ENCODE measurements at regions not wholly inside any gene's neighbourhood (a gene's known extent, or its start where the extent isn't known, plus 50 kb on each side); places are given as distances from the start of the nearest gene placed in this dataset.
A peak's percentile ranks its signal among the peaks of the same experiment; 100 is the strongest.
"Not testable (repeated sequence)": the region's sequence is repeated elsewhere in the genome, so short reads cannot be mapped to it uniquely, and the experiment has no call there.

DNA sequence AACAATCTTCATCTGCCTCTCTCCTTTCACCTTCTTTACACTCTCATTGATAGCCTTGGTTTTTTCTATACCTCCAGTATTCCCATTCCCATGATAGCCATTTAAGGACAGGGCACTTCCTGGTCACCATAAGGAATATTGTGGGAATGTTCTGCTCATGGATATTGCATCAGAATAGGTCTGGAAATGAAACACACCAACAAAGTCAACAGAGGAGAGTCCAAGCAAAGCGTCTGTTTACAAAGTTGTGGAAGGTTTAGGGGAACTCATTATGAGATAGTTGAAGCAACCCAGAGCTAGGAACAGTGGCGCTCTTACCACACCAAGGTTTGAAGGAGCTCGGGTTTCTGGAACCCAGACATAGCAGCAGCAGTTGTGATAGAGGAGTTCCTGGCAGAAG, 150.3 kb upstream of the TNP1 start:
- no peak for DNase-seq

DNA sequence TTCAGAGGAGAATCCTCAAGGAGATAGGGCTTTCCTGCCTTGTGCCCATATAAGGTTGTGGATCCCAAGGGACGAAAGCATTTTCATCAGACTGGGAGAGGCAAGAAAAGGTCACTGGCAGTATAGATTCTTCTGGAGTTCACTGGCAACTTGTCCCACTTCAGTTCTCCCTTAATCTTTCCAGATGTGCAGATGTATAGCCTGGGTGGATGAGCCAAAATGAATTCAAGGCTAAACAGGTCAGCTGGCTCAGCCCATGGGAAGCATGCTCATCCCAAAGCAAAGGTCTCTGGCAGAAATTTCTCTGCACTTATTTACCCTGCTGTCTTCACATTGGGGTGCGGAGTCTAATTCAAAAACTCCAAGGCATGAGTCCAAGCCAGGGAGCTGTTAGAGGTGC, 148.9 kb upstream of the TNP1 start:
- DNase-seq = no peak

DNA sequence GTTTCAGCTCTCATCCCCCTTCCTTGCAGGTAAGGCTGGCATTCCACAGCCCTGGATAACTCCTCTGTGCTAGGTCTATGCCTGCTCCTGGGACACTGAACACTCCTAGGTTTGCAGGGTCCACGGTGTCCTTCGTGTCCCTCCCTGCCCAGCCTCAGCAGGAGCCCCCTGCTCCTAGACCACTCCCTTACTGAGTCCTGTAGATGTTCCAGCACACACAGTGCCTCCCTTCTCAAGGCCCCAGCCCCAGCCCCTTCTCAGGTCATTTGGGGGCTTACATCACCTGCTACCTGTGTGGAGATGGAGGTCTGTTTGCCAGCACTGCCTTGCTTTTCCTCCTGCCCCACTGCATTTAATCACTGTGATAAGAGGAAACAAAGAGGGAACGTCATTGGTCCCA, 146.4 kb upstream of the TNP1 start:
- DNase-seq = no peak

DNA sequence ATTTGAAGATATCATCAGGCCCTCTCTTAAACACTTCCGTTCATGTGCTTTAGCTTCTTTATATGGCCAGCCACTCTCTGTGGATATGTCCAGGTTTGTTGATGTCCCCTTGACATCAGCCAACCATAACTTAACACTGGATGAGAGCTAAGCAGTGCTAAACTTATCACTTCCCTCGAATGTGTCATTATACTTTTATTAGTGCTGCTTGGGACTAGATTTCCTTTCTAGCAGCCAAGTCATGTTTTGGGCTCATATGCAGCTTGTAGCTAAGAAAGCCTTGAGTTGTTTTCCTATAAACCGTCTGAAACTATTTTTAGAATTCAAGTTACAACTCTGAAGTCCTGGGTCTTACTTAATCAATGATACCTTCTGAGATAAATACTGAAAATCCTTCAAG, 144.8 kb upstream of the TNP1 start:
- no peak for DNase-seq

DNA sequence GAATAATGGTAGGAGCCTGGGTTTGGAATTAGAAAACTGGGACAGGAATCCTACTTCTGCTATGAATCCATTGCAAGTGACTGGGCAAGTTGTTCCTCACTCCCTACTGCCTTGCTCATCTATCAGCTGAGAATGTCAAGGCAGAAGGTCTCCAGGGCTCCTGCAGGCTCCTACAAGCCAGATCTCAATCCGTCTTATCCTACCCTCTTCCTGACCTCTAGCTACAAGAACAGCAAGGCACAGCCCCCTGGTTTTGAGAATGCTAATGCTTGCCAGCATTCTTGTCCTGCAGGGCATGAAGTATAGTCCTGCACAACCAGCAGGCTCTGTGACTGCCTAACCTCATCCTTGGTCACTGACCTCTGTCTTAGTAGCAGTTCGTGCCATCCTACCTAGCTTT, 141.9 kb upstream of the TNP1 start:
- DNase-seq = no peak

DNA sequence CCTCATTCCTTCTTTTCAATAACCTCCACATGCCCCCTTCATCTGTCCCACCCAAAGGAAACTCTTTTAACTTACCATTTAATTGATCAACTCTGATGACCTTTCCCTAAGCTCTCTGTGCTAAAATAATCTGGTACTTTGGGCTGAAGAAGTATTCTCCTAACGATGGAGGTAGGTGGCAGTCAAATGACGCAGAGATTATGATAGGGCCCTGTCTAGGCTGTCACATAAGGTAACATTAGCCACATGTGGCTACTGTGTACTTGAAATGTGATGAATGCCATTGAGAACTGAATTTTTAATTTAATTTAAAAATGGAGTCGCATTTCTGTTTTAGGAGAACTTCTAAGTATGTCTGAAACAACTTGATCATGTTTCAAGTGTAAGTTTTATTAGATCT, 140.5 kb upstream of the TNP1 start:
- no peak for DNase-seq

DNA sequence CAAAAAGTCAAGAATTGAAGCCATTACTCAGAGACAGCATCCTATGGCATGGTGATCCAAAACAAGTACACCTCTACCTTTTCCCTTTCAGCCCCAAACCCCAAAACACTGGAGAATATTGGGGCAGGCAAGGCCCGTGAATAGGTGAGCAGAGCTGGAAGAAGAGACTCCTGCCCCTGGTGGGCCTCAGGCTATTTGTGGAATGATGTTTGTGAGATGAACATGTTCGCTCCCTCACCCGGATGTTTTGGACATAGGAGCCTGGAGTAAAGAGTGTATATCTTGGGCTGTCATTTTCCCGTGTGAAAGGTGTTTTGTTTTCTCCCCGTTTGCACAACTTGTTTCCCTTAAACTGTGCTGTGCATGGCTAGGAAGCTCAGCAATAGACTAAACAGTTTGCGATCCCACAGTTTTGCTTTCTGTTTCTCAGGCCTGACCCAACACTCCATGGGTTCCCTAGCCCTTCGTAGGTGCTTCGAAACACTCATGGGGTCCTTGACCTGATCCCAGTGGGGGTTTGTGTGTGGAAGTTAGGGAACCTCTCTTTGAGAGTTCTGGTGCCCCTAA, 136.5 kb upstream of the TNP1 start:
- DNase-seq = no peak

DNA sequence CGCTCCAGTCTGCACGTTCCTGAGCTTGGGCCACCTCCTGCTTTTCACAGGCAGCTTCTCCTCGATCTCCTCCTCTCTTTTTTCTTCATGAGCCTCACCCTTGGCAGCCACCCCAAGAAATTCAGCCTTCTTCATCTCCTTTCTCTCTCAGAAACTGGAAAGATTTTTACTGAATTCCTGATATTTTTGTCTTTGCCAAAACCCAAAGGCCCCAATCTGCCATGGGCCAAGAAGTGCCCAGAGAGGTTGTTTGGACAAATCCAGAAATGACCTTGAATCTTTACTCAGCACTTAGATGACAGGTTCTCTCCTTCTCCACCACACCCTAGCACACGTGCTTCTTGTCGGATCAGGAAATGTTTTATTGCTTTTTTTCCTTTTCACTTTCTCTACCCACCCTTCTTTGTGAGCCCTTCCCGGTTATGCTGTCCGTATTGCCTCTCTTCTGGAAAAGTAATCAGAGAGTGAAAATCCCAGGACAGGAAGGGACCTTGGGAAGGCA, 134.5 kb upstream of the TNP1 start:
- DNase-seq = no peak

DNA sequence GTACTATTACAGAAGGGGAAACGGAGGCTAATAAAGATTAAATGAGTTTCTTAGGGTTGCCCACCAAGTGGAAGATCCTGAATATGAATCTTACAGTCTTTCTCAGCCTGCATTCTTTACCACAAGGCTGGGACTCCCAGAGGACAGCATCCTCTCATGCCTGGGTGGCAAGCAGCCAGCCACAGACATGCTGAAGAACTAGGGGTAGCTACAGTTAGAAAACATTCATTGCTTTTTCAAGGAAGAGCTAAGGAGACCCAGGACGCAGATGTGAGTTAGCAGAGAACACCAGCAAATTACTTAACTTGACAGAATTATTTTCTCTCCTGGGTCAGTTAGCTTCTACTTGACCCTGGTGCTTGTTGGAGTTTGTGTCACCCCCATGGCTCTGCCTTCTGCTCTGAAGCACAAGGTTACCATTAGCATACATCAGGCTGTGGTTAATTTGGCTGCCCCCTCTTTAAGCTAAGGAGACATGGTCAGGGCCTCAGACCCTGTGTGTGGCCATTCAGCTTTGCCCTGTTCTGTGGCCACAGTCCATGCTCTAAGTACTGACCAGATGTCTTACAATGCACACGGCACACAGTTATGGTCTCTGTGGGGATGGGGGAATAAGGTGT, 132.3 kb upstream of the TNP1 start:
- DNase-seq = no peak

DNA sequence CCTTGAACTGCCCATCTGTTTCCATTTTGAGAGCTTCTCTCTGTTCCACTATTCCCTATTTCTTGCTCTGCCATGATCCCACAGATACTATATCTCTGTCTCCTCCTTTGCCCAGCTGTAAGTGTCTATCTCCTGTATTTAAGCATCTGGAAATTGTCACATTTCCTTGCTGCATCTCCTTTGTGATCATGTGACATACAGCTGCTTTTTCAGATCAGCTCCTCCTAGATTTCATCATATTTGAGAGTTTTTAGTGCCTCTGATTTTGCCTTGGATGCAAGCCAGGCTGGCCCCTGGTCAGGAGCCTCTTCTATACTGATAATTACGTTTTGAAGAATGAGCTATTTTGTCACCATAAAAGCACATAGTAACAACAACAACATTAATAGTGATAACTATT, 131.7 kb upstream of the TNP1 start:
- DNase-seq = no peak

DNA sequence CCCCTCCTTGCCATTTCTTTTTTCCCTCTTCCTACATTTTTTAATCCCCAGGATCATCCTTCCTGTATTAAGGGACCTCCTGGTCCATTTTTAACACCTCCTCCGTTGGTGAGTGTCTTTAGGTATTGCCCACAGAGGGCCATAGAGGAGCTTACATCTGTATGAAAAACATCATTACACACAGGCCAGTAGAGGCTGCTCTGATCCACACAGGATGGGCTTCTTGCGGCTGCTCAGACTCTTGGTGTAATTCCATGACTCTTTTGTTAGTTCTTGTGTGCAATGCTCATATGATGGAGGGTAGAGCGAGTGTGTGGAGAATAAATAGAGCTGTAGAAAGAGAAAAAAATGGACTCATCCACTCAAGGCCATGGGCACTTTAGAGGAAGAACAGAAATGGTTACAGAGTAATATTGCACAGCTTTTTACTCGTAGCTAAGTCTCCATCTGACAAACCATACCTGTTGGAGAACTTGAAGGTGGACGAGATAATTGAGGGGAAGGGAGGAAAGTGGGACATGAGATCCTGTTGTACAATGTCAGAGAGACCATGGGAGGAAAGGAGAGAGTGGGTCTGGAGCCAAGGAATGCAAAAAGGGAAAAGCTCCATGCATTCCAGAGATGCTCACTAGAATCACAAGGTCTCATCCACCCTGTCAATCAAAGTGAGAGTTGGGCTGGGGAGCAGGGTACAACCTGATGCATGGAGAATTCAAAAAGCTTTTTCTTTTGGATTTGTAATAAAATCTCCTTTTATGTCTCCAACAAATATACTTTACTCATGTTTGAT, 129.7 kb upstream of the TNP1 start:
- no peak for DNase-seq

DNA sequence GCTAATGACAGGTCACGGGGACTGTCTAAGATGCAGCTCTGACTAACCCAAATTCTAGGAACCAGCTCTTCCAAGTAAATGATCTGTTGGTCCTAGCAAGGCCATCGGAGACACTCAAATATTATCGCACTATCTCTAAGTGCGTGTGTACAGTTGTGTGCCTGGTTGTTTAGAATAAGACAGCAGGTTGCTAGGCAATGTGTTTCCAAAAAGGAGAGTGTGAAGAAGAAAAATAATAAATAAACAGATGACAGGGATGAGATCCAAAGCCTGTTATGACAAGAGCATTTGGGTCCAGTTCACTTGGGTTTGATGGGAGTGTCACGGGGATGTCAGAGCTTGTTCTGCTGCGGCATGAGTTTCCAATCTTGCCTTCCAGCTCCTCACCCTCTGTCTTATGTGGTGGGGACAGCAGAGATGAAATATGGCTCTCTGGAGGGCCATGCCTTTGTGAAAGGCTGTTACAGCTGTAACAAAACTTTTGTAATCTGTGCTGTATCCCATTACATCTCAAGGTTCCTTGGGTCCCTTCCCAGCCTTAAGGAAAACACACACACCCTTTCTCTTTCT, 127.5 kb upstream of the TNP1 start:
- no peak for DNase-seq

DNA sequence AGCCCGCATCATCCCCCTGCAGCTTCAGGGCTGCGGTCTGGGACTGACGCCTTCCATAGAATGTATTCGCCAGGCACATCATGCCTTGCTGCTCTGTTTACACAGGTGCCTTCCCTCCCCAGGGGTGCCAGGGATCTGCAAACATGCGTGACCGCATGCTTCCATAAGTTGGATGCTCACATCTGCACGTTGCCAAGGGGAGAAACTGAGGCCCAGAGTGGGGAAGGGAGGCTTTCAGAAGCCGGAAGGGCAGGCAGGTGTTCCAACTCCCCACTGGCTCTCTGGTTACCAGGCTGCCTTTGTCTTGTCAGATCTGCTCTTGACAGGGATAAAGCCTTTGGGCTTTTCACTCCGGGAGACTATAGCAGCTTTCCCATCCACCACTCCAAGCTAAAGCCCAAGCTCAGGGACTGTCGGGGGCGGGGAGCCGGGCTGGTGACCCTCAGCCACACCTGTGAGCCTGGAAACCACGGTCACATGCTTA, 125.8 kb upstream of the TNP1 start:
- peak; percentile 77 for DNase-seq

DNA sequence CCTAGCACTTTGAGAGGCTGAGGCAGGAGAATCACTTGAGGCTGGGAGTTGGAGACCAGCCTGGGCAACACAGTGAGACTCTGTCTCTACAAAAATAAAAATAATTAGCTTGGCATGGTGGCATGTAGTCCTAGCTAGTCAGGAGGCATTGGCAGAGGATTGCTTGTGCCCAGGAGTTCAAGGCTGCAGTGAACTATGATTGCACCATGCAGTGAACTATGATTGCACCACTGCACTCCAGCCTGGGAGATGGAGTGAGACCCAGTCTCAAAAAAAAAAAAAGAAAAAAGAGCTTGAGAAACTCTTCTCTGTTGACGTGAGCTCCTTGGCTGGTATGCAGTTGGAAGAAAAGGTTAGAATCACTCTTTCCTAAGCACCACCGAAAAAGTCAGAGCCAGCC, 125.1 kb upstream of the TNP1 start:
- DNase-seq = no peak

DNA sequence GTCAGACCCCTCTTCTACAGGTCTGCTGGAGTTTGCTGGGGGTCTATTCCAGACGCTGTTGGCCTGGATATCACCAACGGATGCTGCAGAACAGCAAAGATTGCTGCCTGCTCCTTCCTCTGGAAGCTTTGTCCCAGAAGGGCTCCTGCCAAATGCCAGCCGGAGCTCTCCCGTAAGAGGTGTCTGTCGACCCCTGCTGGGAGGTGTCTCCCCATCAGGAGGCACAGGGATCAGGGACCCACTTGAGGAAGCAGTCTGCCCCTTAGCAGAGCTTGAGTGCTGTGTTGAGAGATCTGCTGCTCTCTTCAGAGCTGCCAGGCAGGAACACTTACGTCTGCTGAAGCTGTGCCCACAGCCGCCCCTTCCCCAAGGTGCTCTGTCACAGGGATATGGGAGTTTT, 122.1 kb upstream of the TNP1 start:
- DNase-seq = not testable (repeated sequence)

DNA sequence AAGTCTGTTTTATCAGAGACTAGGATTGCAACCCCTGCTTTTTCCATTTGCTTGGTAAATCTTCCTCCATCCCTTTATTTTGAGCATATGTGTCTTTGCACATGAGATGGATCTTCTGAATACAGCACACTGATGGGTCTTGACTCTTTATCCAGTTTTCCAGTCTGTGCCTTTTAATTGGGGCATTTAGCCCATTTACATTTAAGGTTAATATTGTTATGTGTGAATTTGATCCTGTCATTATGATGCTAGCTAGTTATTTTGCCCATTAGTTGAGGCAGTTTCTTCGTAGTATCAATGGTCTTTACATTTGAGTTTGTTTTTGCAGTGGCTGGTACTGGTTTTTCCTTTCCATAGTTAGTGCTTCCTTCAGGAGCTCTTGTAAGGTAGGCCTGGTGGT, 120.6 kb upstream of the TNP1 start:
- not testable (repeated sequence) for DNase-seq

DNA sequence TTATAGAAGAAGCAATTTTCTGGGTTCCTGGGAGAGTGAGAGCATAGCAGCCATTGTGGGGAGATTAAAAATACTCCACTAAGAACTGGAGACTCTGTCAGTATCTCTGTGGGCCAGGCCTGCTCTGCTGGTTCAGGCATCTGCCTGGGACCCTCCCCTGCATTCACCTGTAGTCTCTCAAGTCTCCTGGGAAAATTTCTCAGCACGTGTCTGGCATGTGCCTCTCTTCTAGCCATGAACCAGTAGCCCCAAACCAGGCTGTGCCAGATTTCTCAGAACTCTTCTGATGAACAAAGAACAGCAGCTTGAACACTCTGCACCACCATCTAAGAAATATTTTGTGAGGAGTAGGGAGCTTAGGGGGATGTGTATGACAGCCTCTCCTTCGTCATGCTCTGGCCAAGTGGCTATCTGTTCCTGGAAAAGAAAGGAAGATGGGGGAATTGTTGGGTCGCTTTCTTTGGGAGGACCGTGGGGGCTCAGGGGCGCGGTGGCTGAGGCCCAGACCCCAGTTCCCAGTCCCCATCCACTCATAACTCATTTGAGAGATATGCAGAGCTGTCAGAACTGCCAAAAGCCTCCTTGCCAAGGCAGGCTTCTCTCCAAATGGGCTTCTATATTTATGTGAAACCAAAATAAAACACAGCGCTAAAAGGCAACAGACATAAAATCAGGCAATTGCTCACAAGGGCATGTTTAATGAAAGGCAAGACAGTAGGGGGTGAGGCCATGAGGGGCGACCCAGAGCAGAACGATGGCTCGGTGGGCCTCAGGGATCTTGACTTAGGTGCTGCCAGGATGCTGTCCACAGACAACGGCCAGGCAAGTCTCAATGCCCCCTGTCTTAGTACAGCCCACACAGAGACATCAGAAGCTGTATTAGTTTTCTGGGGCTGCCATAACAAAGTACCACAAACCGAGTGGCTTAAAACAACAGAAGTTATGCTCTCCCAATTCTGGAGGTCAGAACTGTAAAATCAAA, 114.7 kb upstream of the TNP1 start:
- DNase-seq = no peak

DNA sequence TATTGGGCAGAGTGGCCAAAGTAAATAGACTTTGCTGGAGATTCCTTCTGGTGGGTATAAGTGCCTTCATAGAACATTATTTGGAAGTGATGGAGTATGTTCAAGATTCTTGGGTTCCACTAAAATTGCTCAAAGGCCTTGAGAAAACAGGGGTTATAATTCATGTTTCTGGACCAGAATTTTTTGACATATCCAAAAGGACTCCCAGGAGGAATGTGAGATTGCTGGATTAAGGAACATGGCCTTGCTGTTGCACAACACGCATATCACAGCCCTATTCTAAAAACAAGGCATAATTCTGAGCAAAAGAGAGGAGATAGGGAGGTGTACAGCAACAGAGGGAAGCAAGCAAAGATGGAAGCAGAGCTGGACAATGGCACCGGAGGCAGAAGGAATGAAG, 111.7 kb upstream of the TNP1 start:
- DNase-seq = no peak

DNA sequence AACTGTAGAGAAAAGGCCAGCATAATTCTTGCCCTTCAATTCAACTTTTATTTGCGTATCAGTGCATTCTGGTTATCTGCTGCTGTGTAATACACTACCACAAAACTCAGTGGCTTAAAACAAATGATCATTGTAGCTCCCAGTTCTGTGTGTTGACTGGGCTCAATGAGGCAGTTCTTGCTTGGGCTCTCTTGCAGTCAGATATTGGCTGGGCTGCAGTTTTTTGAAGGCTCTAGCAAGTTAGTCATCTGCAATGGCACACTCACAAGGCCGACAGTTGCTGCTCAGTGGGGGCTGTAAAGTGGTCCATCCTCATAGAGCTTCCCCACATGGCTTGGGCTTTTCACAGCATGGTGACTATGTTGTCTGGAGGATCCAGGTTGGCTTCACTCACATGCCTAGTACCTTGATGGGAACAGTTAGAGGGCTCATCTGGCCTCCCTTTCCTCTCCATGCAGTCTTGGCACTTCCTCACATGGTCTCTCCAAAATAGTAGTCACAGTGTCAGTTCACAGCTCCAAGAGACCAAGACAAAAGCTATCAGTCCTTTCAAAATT, 110.6 kb upstream of the TNP1 start:
- DNase-seq = no peak

DNA sequence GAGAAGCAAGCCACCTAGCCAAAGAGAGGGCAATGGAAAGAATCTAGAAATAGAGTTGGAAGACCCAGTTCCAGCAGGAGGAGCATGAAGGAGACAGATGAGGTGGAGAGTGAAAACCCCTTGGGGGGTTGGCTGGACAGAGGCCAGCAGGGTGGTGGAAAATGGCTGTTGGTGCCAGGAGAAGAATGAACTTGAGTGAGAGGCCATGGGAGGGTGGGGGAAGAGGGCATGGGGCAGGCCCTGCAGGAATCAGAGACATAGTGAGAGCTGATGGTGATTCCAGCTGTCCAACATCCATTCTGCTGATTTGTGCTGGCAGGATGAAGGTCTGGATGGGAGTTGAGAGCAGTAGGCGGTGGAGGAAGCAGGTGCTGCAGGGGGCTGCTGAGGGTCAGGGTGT, 108.0 kb upstream of the TNP1 start:
- no peak for DNase-seq

DNA sequence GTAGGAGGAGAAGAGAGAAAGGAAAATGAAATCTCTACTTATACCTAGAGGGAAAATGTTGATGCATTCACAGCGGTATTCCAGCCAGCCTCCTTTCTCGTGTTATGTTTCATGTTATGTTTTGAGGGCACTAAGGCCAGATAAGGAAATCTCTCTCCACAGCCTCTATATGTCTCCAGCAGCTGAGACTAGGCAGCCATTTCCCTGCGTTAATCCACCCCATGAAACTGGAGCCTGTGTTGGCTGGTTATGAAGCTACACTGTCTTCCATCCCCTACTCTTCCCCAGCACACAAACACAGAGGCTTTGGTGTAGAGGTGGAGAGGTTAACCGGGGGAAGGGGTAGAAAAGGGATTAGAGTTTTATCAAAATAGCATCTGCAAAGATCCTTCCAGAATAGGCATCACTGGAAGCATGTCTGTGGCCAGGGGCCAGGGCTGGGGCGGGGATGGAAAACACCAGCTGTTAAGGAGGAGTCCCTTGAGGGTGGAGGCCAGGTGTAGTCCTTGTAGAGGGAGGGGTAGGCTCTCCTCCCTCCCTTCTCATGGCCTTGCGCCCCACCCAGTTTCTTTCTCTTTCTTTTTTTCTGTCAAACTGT, 100.9 kb upstream of the TNP1 start:
- DNase-seq = no peak

DNA sequence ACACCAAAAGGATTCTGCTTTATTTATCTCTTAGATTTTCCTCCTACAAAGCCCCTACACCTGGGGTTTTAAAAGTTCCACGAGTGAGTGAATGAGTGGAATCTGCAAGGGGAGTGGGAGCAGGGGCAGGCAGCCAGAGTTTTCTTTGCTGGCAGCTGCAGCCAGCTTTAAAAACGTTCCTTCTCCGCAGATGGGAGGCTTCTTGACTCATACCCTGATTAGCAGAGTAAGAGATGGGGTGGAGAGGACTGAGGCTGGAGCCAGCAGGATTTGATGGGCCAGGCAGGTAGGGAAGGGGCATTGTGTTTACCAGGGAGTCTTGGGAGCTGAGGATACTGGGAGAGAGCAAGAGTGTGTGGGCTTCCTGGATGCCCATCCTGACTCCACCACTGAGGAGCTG, 99.6 kb upstream of the TNP1 start:
- no peak for DNase-seq
